GM12891 (cell line): ENCODE measurements at regions not wholly inside any gene's neighbourhood (a gene's known extent, or its start where the extent isn't known, plus 50 kb on each side); places are given as distances from the start of the nearest gene placed in this dataset.
"Not testable (repeated sequence)": the region's sequence is repeated elsewhere in the genome, so short reads cannot be mapped to it uniquely, and the experiment has no call there.

Experiments
- DNase-seq: peaks from one replicate; pipeline ENCODE4 v3.0.0; 2011; ENCODE audit warnings: low spot score; ENCODE audit not compliant: insufficient read length
- FAIRE-seq: peaks from 2 replicates; lab custom pipeline; 2011; peaks lifted over from hg19 to GRCh38; lab: Jason Lieb, UNC
- PAX5 ChIP-seq: IDR thresholded peaks from 2 replicates; pipeline ENCODE4 v1.6.1; 2011; ENCODE audit warnings: low read length, moderate library complexity, mild to moderate bottlenecking; ENCODE audit not compliant: insufficient read depth, severe bottlenecking
- POLR2A ChIP-seq: IDR thresholded peaks from 2 replicates; pipeline ENCODE4 v1.6.1; 2011; ENCODE audit warnings: low read depth, low read length, control low read depth
- POLR2AphosphoS5 ChIP-seq: IDR thresholded peaks from 2 replicates; pipeline ENCODE4 v1.6.1; 2011; ENCODE audit warnings: low read depth, low read length, control low read depth
- POU2F2 ChIP-seq: IDR thresholded peaks from 2 replicates; pipeline ENCODE4 v1.6.1; 2011; ENCODE audit warnings: low read depth, mild to moderate bottlenecking, control low read depth, low read length, moderate library complexity
- SPI1 ChIP-seq: IDR thresholded peaks from 2 replicates; pipeline ENCODE4 v1.6.1; 2011; ENCODE audit warnings: low read depth, low read length, control low read depth
- TAF1 ChIP-seq: IDR thresholded peaks from 2 replicates; pipeline ENCODE4 v1.6.1; 2011; ENCODE audit warnings: low read depth, low read length, control low read depth

DNA sequence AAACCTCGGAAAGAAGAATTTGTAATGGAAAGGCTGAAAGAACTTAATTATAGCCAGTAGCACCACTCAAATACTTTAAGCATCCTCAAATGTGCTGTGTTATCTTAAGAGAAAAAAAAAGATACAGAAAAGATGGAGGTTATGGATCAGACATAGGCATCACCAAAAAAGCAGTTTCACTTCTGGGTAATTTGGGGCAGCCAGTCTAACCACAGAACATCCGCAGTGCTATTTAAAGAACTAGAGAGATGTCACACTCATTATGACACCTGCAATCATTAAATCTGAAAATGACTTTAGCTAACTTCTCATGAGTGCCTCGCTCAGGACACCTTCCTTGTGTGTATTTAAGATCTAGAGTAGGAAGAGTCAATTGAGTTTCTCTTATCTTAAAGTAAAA lies 211.8 kb downstream of the RBM26 start:
- no peak for TF ChIP-seq TAF1
- TF ChIP-seq POLR2A = no peak
- peak; percentile 79 for TF ChIP-seq SPI1
- no peak for TF ChIP-seq POU2F2
- DNase-seq (peak; percentile 2), FAIRE-seq (peak; percentile 90)

DNA sequence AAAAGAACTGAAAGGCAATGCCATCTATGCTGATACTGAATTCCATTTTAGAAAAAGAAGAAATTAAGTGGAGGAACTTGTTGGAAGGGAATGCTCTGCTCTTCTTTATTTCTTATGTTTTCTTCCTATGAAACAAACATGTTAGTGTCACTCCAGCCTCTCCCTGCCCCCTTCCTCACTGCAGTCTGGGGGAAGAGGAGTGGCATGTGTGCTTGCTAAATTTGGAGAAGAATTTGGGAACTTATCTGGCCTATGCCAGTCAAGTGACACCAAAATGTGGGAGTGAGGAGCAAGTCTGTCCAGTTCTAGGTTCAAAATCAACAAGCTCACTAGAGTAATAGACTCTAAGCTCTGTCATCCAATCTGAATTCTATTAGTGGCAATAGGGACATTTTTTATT lies 214.6 kb downstream of the RBM26 start:
- TF ChIP-seq POU2F2 = no peak
- TF ChIP-seq POLR2AphosphoS5 = no peak
- TF ChIP-seq POLR2A = no peak
- no peak for TF ChIP-seq TAF1
- TF ChIP-seq PAX5 = no peak
- TF ChIP-seq SPI1 = no peak
- no peak for DNase-seq
- peak; percentile 20 for FAIRE-seq

DNA sequence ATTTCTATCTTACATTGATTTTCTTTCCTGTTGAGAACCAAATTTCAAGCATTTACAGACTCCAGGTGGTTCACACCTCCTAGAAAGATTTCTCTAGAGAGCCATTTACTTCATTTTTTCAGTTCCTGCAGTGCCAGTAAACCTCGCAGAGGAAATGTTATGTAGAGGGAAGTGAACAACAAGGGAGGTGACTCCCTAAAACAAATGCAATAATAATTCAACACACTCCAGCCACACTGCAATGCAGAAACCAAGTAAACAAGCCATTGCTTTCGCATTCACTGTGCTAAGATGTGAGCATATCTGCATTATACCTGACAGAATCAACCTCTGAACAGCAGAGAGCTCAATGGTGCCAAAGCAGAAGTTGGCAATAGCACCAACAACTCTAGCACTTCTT lies 215.1 kb downstream of the RBM26 start:
- DNase-seq (no peak), FAIRE-seq (peak; percentile 92)
- TF ChIP-seq PAX5 = no peak
- no peak for TF ChIP-seq POLR2AphosphoS5
- 0 out of 2 replicates have a peak, but pooled peaks have one; percentile 43 for TF ChIP-seq SPI1

DNA sequence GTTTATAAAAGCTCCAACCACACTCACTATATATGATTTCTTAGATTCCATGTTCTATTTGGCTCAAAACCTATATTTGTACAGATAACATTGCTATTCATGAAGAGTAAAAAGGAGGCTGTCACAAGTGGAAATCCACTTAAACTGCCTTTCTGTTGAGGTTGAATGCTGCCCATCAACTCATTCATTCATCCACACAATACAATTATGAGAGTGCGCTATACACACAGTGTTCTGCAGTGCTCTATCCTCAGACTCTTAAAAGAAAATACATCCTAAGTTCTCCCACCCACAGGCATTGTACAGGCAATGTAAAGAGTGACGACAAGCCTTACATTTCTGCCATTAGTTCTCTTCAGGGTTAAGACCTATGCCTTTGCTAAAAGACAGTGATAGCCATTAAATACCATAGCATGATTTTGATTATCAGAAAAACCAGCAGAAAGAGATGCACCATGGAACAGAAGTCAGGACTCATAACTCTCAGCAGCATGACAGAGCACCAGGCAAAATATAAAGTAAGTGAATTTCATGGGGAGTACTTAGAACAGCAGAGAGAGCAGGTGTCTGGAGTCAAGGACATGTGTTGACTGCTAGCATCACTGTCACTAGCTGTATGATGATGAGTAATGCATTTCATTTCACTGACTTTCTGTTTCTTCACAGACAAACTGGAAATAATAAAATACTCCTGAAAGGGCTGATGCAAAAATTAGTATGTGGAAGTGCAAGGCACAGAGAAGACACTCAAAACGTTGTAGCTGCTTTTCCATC lies 218.0 kb downstream of the RBM26 start:
- DNase-seq (no peak), FAIRE-seq (peak; percentile 76)
- TF ChIP-seq POLR2AphosphoS5 (no peak), PAX5 (no peak), POU2F2 (no peak), TAF1 (no peak), POLR2A (no peak), SPI1 (no peak)

DNA sequence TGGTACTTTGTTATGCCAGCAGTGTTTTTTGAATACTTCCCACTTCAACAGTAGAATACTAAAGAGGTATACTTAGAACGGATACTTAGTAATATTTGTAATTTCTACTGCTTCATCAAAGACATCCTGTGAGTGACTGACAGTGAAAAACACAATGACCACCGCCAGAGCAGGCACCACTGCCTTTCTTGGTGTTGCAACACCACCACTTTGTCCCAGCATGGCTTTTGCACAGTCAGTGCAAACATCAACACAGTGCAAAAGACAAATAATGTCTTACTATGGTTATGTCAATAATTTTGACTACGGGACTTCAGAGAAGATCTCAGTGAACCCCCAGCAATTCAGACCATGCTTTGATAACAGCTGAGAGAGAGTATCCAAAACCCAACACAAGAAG lies 220.5 kb downstream of the RBM26 start:
- no peak for FAIRE-seq
- TF ChIP-seq POU2F2 (no peak), PAX5 (no peak), SPI1 (no peak), POLR2AphosphoS5 (no peak), TAF1 (no peak), POLR2A (no peak)
- no peak for DNase-seq

DNA sequence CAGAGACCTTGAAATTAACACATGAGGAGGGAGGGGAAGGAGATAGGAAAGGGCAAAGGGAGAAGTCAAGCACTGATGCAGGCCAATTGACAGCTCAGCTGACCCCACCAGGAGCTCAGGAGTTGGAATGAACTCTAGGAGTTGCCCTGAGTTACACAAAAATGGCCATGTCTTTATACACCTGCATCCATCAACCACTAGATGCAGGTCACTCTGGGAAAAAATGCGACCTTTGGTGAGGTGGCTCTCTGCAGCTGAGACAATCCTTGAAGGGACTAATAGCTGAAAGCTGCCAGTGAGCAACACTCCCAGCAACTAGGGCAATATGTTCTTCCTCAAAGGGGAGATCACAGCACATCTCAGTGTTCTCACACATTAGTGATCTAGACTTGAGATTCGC lies 222.8 kb downstream of the RBM26 start:
- FAIRE-seq = no peak

DNA sequence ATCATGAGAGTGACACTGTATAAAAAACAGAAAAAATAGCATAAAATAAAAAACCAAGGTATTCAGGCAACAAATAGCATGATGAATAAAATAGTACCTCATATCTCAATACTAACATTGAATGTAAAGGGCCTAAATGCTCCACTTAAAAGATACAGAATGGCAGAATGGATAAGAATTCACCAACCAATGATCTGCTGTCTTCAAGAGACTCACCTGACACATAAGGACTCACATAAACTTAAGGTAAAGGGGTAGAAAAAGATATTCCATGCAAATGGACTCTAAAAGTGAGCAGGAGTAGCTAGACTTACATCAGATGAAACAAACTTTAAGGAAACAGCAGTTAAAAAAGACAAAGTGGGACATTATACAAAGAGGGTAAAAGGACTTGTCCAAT lies 232.4 kb downstream of the RBM26 start:
- FAIRE-seq, DNase-seq: not testable (repeated sequence)

More for the DNA sequence above, 222.8 kb downstream of the RBM26 start:
- TF ChIP-seq TAF1 = no peak
- no peak for TF ChIP-seq SPI1
- TF ChIP-seq PAX5 = no peak
- TF ChIP-seq POLR2AphosphoS5 = no peak
- no peak for TF ChIP-seq POLR2A
- TF ChIP-seq POU2F2 = no peak
- no peak for DNase-seq

DNA sequence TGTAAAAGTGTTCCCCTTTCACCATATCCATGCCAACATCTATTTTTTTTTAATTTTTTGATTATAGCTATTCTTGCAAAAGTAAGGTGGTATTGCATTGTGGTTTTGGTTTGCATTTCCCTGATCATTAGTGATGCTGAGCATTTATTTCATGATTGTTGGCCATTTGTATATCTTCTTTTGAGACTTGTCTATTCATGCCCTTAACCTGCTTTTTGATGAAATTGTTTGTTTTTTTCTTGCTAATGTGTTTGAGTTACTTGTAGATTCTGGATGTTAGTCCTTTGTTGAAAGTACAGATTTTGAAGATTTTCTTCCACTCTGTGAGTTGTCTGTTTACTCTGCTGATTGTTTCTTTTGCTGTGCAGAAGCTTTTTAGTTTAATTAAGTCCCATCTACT lies 233.1 kb downstream of the RBM26 start:
- not testable (repeated sequence) for DNase-seq, FAIRE-seq

DNA sequence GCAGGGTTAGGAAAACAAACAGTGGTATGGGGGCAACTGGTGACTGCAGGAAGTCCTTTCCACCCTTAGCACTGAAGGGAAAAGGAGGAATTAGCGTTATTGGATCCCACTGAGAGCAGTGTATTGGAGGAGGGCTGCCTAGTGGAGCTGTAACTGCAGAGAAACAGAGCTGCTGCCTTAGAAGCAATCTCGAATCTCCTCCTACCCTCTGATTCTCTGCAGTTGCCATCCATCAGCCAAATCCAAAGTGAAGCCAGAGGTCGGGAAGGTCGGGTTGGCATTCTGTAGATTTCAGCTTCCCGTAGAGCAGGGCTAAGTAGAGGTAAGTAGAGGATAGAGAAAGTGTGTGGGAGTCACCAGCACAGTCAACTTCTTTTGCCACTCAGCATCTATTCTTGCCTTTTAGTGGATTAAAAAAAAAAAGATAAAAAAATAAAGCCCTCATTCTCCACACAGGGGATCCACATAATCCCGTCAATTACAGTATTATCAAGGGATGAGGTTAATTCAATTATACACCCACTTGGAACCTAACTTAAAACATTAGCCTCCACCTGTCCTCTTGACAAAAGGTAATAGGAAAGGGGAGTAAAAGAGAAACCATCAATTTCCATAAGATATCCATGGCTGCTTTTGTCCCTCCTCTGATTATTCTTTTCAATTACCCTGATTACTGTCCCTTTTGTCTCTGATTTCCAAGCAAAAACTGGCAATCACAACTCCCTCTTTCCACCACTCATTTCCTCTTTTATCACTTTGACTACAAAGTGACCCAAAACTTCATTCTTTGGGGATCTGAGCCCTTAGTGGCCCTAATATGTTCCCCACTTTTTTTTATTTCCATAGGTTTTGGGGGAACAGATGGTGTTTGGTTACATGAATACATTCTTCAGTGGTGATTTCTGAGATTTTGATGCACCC lies 234.7 kb downstream of the RBM26 start:
- FAIRE-seq (no peak), DNase-seq (no peak)
- TF ChIP-seq TAF1 = no peak
- TF ChIP-seq POU2F2 = no peak
- no peak for TF ChIP-seq POLR2AphosphoS5
- no peak for TF ChIP-seq POLR2A
- TF ChIP-seq SPI1 = no peak

DNA sequence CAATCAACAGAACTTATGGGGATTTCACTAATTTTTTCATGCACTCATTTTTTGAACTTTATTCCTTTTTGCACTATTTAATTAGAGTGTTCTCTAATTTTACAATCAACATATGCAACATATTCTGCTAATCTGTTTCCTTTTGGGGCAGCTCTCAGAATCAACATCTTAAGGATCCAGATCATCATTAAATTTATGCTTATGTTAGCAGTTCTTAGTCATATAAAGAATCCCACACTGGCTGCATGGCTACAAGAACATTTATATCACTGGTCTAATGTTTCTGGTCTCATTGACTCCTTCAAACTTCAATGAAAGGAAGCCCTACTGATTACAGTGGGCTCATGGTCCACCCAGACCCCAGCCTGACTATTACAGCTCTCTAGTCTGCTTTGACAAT lies 245.2 kb downstream of the RBM26 start:
- TF ChIP-seq SPI1 = no peak
- no peak for FAIRE-seq
- no peak for DNase-seq
